ENCODE measurements at regions not wholly inside any gene's neighbourhood (a gene's known extent, or its start where the extent isn't known, plus 50 kb on each side); places are given as distances from the start of the nearest gene placed in this dataset.

GRCh38 chr11:115939731-115940421 lies 435.7 kb upstream of the CADM1 start:
- TF ChIP-seq CTCF (IDR thresholded peaks at IDR 0.05) = no peak
- no peak for TF ChIP-seq POLR2A (IDR thresholded peaks at IDR 0.05)
